HUDEP-2 (cell line): ENCODE measurements at regions not wholly inside any gene's neighbourhood (a gene's known extent, or its start where the extent isn't known, plus 50 kb on each side); places are given as distances from the start of the nearest gene placed in this dataset.
"Not testable (repeated sequence)": the region's sequence is repeated elsewhere in the genome, so short reads cannot be mapped to it uniquely, and the experiment has no call there.

Experiments used
- DNase-seq, 76 experiments: peaks; one replicate each; lab custom pipeline; 2025; ENCODE audit not compliant: unreplicated experiment in 76 of 76; lab: John Stamatoyannopoulos, UW

DNA sequence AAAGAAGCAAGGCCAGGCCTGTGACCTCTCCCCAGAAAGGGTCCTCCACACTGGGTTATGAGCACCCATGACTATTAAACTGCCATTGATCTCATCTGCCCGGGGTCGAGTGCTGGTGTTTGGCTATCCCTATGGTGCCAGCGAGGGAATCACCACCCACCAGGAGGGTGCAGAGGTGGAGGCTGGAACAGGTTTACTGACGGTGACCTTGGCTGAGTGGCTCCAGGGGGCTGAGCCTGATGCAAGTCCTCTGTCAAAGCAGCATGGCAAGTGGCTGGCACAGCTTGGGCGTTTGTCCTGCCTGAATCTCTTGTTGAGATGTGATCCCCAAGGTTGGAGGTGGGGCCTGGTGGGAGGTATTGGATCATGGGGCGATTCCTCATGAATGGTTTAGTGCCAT, 196.4 kb upstream of the HDAC4 start:
- no peak for DNase-seq

DNA sequence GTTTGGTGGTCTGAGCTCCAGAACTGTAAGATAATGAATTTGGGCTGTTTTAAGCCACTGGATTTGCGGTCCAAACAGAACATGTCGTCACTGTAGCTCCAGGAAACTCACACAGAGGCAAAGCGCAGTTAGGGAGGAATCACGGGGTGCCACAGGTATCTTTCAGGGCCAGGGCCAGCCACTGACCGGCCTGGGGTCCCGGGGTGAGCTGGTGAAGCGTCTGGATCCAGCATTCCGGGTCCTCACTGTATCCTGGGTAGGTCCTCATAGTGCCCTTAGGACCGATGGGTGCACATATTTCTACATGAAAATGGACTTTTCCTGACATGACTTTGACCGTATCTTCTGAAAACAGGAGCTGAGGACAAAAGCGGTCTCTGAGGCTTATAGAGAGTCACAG, 196.0 kb upstream of the HDAC4 start:
- DNase-seq = no peak

DNA sequence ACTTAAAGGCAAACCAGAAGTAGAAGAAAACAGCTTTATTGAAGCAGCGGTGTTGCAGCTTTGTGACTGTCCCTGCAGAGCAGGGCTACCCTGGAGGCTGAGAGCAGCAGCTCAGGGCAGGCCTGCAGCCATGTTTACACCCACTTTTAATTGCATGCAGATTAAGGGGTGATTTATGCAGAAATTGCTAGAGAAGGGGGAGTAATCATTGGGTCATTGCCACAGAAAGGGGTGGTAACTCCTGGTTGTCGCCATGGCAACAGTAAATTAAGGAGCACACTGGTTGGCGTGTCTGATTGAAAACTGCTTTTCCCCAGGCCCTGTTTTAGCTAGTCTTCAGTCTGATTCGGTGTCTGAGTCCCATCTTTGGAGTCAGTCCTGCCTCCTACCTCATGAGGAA, 195.4 kb upstream of the HDAC4 start:
- no peak for DNase-seq

GRCh38 chr2:239595726-239596125, 194.9 kb upstream of the HDAC4 start:
- no peak for DNase-seq

GRCh38 chr2:239594772-239595608, 194.2 kb upstream of the HDAC4 start:
- DNase-seq = no peak

- no peak for DNase-seq
Measured at GRCh38 chr2:239594019-239594771, 193.4 kb upstream of the HDAC4 start.

DNA sequence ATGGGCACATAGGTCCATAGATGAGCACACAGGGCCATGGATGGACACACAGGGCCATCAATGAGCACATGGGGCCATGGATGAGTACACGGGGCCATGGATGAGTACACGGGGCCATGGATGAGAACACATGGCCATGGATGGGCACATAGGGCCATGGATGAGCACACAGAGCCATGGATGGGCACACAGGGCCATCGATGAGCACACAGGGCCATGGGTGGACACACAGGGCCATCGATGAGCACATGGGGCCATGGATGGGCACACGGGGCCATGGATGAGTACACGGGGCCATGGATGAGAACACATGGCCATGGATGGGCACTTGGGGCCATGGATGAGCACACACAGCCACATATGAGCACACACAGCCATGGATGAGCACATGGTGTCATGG, 192.6 kb upstream of the HDAC4 start:
- no peak for DNase-seq

GRCh38 chr2:239592629-239593290, 191.9 kb upstream of the HDAC4 start:
- DNase-seq = not testable (repeated sequence)

GRCh38 chr2:239590995-239591915, 190.4 kb upstream of the HDAC4 start:
- DNase-seq = no peak

GRCh38 chr2:239590276-239590675, 189.5 kb upstream of the HDAC4 start:
- no peak for DNase-seq

- no peak for DNase-seq
Measured at GRCh38 chr2:239589833-239590232, 189.0 kb upstream of the HDAC4 start.

DNA sequence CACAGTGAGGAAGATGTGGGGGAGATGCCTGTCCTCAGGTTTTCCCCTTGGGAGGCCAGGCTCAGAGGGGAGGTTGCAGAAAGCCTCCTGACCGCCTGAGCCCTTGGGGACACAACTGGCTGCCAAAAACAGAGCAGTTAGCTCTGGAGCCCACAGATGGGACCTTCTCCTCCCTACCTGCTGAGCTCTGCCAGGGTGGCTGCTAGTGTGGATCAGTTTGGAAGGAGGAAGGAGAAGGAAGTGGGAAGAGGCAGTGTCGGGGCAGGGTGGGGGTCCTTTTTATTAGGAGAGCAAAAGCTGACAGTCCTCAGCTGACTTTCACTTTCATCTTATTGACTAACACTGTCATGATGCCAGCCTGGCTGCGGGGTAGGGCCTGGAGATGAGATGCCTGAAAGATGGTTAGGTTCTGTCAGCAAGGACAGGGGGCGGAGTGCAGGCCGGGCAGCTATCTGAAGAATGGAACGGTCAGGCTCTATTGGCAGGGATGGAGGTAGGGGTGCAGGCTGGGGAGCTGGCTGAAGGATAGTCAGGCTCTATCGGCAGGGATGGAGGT, 188.5 kb upstream of the HDAC4 start:
- no peak for DNase-seq

DNA sequence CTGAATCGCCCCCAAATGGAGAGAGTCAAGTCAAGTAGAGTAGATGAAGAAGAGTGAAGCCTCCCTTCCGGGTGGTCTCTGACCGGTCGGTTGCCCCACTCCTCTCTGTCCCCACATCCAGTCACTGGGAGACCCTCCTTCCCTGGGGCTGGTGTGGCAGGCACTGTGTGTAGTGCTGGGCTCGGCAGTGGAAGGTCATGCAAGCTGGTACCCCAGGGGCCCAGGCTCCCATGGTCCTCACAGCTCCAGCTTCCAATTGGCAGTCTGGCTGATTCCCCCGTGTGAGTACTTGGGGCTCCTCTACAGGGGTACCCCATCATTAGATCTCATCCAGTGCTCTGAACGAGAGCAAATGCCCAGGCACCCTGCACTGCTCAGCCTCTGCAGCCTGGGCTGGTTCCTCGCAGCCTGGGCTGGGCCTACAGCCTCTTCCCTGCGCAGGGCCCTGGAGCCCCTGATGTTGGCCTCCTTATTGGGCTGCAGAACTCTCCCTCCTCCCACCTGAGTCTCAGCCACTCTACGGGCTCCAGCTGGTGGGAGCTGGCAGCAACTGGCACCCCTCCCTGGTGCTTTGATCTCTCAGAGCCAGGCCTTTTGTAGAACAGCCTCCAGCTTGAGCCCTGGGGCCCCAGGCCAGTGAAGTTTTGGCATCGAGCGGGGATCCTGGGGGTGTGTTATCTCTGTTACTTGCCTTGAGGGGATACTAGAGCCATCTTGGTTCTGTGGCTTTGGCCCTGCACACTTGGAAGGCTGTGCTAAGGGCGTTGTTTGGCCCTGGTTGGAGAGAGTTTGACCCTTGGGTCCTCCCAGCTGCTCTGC, 187.8 kb upstream of the HDAC4 start:
- no peak for DNase-seq

- no peak for DNase-seq
Measured at GRCh38 chr2:239587841-239588240, 187.0 kb upstream of the HDAC4 start.

DNA sequence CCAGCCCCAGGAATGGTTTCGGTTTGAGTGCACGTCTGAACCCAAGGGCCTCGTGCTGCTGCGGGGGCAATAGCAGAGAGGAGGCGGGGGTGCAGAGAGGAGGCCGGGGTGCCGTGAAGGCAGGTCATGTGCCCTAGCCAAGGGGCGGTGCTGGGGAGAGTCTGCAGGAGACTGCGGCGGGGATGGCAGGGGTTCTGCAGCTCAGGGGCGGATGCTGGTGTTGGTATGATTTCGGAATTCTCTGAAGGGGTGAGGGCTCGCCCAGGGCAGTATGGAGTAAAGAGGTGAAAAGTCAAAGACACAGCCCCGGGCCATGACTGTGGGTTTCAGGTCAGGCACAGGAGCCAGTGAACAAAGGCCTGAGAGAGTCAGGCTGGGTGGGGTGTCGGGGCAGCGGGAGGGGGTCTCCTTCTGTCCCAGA, 186.5 kb upstream of the HDAC4 start:
- DNase-seq = no peak

DNA sequence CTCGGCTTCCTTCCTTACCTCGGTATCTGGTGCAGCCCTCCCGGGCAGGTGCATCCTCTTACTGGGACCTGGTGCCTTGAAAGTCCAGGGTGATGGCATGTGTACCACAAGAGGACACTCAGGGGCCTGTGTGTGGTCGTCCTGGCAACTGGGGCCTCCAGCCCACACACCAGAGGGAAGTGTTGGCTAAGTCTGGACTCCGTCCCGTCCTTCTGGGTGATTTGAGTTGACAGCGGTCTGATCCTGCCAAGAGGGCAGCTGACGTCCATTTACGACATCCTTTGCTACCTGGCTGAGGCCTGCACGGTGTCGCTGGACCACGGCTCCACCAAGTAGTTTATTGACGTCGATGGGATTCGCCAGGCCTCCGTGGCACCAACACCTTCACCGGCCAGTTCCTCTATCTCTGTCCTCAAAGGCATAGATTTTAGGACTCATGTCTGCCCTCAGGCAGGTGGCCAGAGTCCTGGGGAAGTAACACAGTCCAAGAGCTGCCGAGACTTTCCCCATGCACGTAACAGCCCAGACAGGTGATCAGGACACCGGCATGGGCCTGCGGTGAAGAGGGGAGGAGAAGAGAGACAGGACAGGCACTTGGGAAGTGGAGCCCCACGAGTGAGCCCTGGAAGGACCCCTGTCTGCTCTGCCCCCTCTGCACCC, 186.0 kb upstream of the HDAC4 start:
- no peak for DNase-seq

- DNase-seq = no peak
Measured at GRCh38 chr2:239585422-239585821, 184.6 kb upstream of the HDAC4 start.

DNA sequence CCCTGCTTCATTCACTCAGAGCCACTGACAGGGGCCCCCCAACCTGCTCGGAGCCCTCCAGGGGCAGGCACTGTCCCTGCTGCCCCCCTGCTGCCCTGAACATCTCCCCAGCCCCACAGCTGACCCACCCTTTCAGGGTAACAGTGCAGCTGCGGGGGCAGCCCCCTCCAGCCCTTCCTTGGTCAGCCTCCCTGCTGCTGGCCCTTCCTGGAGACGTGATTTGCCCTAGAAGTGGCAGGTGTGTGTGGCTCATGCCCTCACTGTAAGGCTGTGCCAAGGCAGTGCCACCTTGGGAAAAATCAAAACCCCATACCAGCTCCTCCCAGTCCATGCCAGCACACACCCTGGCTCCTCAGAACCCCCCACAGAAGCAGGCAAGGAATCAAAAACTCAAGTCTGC, 184.2 kb upstream of the HDAC4 start:
- DNase-seq = no peak
